ENCODE measurements at regions not wholly inside any gene's neighbourhood (a gene's known extent, or its start where the extent isn't known, plus 50 kb on each side); places are given as distances from the start of the nearest gene placed in this dataset.
"Not testable (repeated sequence)": the region's sequence is repeated elsewhere in the genome, so short reads cannot be mapped to it uniquely, and the experiment has no call there.

DNA sequence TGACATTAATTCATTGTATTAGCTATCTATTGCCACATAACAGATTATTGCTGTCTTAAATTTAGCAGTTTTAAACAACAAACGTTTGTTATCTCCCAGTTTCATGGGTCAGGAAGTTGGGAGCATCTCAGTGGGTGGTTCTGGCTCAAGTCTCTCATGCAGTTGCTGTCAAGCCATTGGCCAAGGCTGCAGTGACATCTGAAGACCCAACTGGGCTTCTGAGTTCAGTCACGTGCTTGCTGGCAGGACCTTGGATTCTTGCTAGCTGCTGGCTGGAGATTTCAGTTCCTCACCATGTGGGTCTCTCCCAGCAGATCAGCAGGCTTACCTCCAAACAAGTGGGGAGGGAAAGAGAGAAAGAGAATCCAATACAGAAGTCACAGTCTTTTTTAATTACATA is 152.6 kb upstream of the EXOC2 start:
- Histone ChIP-seq H3K4me1 (ENCODE audit: insufficient read depth, low read length) (peaks cover 16% of the 10 kb centered on the region), H3K9me3 (ENCODE audit: low read length) (no peaks in the 10 kb centered on the region), H2AFZ (ENCODE audit: low read depth, low read length) (no peak overlapping the region), H3K27me3 (ENCODE audit: insufficient read depth, low read length) (no peaks in the 10 kb centered on the region), H3K4me3 (ENCODE audit: low read length) (no peak overlapping the region), H3K36me3 (ENCODE audit: insufficient read depth, low read length) (no peaks in the 10 kb centered on the region)

- peaks cover 16% of the 10 kb centered on the region for H3K4me1 ChIP-seq (ENCODE audit: insufficient read depth, low read length)
- no peaks in the 10 kb centered on the region for H3K36me3 ChIP-seq (ENCODE audit: insufficient read depth, low read length)
- H3K27me3 ChIP-seq (ENCODE audit: insufficient read depth, low read length): no peaks in the 10 kb centered on the region
- no peak overlapping the region for H3K4me3 ChIP-seq (ENCODE audit: low read length)
- peaks cover 2% of the 10 kb centered on the region for H3K9me3 ChIP-seq (ENCODE audit: low read length)
- H2AFZ ChIP-seq (ENCODE audit: low read depth, low read length): no peak overlapping the region
Observed at GRCh38 chr6:845101-845500, 152.2 kb upstream of the EXOC2 start.

GRCh38 chr6:842141-842540 is 149.2 kb upstream of the EXOC2 start:
- peaks cover 16% of the 10 kb centered on the region for H3K4me1 ChIP-seq (ENCODE audit: insufficient read depth, low read length)
- peak overlapping the region; percentile 32 for H3K4me3 ChIP-seq (ENCODE audit: low read length)
- H3K36me3 ChIP-seq (ENCODE audit: insufficient read depth, low read length): no peaks in the 10 kb centered on the region
- no peaks in the 10 kb centered on the region for H3K27me3 ChIP-seq (ENCODE audit: insufficient read depth, low read length)
- H2AFZ ChIP-seq (ENCODE audit: low read depth, low read length): peak overlapping the region; percentile 76
- peaks cover 2% of the 10 kb centered on the region for H3K9me3 ChIP-seq (ENCODE audit: low read length)

DNA sequence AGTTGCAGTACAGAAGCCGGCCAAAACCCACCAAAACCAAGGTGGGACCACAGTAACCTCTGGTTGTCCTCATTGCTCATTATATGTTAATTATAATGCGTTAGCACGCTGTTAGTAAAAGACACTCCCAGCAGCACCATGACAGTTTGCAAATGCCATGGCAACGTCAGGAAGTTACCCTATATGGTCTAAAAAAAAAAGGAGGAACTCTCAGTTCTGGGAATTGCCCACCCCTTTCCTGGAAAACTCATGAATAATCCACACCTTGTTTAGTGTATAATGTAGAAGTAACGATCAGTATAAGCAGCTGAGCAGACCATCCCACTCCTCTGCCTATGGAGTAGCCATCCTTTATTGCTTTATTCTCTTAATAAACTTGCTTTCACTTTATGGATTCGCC is 148.6 kb upstream of the EXOC2 start:
- H2AFZ ChIP-seq (ENCODE audit: low read depth, low read length): peak overlapping the region; percentile 76
- peaks cover 2% of the 10 kb centered on the region for H3K9me3 ChIP-seq (ENCODE audit: low read length)
- no peaks in the 10 kb centered on the region for H3K27me3 ChIP-seq (ENCODE audit: insufficient read depth, low read length)
- H3K4me3 ChIP-seq (ENCODE audit: low read length): peak overlapping the region; percentile 32
- peaks cover 17% of the 10 kb centered on the region for H3K4me1 ChIP-seq (ENCODE audit: insufficient read depth, low read length)
- H3K36me3 ChIP-seq (ENCODE audit: insufficient read depth, low read length): no peaks in the 10 kb centered on the region

- Histone ChIP-seq H3K9me3 (ENCODE audit: low read length) (peaks cover 2% of the 10 kb centered on the region), H2AFZ (ENCODE audit: low read depth, low read length) (no peak overlapping the region), H3K36me3 (ENCODE audit: insufficient read depth, low read length) (no peaks in the 10 kb centered on the region), H3K4me1 (ENCODE audit: insufficient read depth, low read length) (peaks cover 21% of the 10 kb centered on the region), H3K27me3 (ENCODE audit: insufficient read depth, low read length) (no peaks in the 10 kb centered on the region), H3K4me3 (ENCODE audit: low read length) (no peak overlapping the region)
Observed at GRCh38 chr6:839201-839600, 146.3 kb upstream of the EXOC2 start.

GRCh38 chr6:837380-837779 is 144.4 kb upstream of the EXOC2 start:
- H3K36me3 ChIP-seq (ENCODE audit: insufficient read depth, low read length): no peaks in the 10 kb centered on the region
- peaks cover 2% of the 10 kb centered on the region for H3K9me3 ChIP-seq (ENCODE audit: low read length)
- no peak overlapping the region for H2AFZ ChIP-seq (ENCODE audit: low read depth, low read length)
- H3K4me1 ChIP-seq (ENCODE audit: insufficient read depth, low read length): peaks cover 17% of the 10 kb centered on the region
- H3K4me3 ChIP-seq (ENCODE audit: low read length): no peak overlapping the region
- H3K27me3 ChIP-seq (ENCODE audit: insufficient read depth, low read length): no peaks in the 10 kb centered on the region

DNA sequence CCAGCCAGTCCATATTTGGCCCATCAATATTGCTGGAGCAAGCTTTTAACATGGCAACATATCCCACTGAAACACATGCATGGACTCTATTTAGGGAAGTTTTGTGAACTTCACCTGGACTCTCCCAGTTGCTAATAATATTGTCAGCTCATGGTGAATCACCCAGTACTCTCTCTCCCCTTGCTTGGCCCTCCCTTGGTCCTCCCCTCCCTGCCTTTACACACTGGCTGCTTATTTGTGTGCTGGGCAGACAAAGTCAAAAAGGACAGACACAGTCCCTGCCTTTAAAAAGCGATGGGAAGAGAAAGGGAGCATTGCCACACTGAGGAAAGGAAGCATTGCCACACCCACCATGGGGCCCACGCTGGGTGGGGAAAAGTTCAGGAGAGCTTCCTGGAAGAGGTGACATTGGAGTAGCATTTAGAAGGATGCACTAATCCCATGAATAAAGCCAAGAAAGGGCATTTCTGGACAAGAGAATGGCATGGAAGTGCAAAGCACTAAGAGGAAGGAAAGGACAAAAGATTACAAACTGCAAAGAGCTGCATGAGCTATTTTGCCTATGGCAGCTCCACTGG is 143.4 kb upstream of the EXOC2 start:
- H3K9me3 ChIP-seq (ENCODE audit: low read length): peaks cover 2% of the 10 kb centered on the region
- no peaks in the 10 kb centered on the region for H3K27me3 ChIP-seq (ENCODE audit: insufficient read depth, low read length)
- H2AFZ ChIP-seq (ENCODE audit: low read depth, low read length): no peak overlapping the region
- no peak overlapping the region for H3K4me3 ChIP-seq (ENCODE audit: low read length)
- H3K4me1 ChIP-seq (ENCODE audit: insufficient read depth, low read length): peaks cover 8% of the 10 kb centered on the region
- H3K36me3 ChIP-seq (ENCODE audit: insufficient read depth, low read length): no peaks in the 10 kb centered on the region

GRCh38 chr6:835476-836160 is 142.7 kb upstream of the EXOC2 start:
- Histone ChIP-seq H3K27me3 (ENCODE audit: insufficient read depth, low read length) (no peaks in the 10 kb centered on the region), H3K4me1 (ENCODE audit: insufficient read depth, low read length) (peaks cover 5% of the 10 kb centered on the region), H3K9me3 (ENCODE audit: low read length) (peaks cover 2% of the 10 kb centered on the region), H3K4me3 (ENCODE audit: low read length) (no peak overlapping the region), H2AFZ (ENCODE audit: low read depth, low read length) (no peak overlapping the region), H3K36me3 (ENCODE audit: insufficient read depth, low read length) (no peaks in the 10 kb centered on the region)

GRCh38 chr6:834866-835265 is 141.9 kb upstream of the EXOC2 start:
- H3K36me3 ChIP-seq (ENCODE audit: insufficient read depth, low read length): no peaks in the 10 kb centered on the region
- H3K27me3 ChIP-seq (ENCODE audit: insufficient read depth, low read length): no peaks in the 10 kb centered on the region
- H3K9me3 ChIP-seq (ENCODE audit: low read length): no peaks in the 10 kb centered on the region
- no peak overlapping the region for H3K4me3 ChIP-seq (ENCODE audit: low read length)
- H3K4me1 ChIP-seq (ENCODE audit: insufficient read depth, low read length): peaks cover 5% of the 10 kb centered on the region
- no peak overlapping the region for H2AFZ ChIP-seq (ENCODE audit: low read depth, low read length)

GRCh38 chr6:834190-834589 is 141.3 kb upstream of the EXOC2 start:
- no peaks in the 10 kb centered on the region for H3K9me3 ChIP-seq (ENCODE audit: low read length)
- H2AFZ ChIP-seq (ENCODE audit: low read depth, low read length): no peak overlapping the region
- no peaks in the 10 kb centered on the region for H3K27me3 ChIP-seq (ENCODE audit: insufficient read depth, low read length)
- peaks cover 5% of the 10 kb centered on the region for H3K4me1 ChIP-seq (ENCODE audit: insufficient read depth, low read length)
- no peaks in the 10 kb centered on the region for H3K36me3 ChIP-seq (ENCODE audit: insufficient read depth, low read length)
- H3K4me3 ChIP-seq (ENCODE audit: low read length): no peak overlapping the region

DNA sequence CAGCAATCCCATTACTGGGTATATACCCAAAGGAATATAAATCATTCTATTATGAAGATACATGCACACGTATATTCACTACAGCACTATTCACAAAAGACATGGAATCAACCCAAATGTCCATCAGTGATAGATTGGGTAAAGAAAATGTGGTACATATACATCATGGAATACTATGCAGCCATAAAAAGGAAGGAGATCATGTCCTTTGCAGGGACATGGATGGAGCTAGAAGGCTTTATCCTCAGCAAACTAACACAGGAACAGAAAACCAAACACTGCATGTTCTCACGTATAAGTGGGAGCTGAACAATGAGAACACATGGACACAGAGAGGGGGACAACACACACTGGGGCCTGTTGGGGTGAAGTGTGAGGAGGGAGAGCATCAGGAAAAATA is 139.9 kb upstream of the EXOC2 start:
- not testable (repeated sequence) for H3K4me1 ChIP-seq (ENCODE audit: insufficient read depth, low read length)

DNA sequence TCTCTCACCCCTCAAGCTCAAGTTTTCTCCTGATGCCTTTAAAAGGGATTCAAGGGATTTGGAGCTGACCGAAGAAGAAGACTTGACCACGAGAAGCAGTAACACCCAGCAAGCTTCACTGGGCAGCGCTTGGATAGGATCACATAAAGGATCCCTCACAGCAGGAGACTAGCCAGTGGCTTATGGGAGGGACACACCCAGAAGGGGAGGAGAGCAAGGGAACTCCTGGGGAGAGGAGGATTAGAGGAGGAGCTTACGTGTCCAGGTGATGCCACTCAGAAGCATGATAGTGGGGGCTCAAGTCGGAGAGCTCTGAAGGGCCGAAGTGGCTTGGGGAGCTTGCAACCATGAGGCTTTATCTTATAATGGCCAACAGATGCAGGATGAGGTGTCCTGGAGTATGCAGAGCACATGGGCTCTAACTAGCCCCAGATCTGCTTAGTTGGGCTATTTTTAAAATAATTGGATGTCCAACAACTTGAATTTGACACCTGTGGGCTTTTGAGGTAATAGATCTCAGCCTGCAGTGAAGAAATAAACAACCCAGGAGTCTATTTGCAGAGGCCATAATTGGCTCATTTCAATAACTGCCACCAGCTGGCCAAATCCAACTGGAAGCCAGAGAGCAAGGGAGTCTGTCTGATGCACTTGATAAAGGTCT is 137.9 kb upstream of the EXOC2 start:
- H3K4me1 ChIP-seq (ENCODE audit: insufficient read depth, low read length): no peaks in the 10 kb centered on the region
- no peaks in the 10 kb centered on the region for H3K27me3 ChIP-seq (ENCODE audit: insufficient read depth, low read length)
- H3K9me3 ChIP-seq (ENCODE audit: low read length): no peaks in the 10 kb centered on the region
- no peak overlapping the region for H2AFZ ChIP-seq (ENCODE audit: low read depth, low read length)
- H3K36me3 ChIP-seq (ENCODE audit: insufficient read depth, low read length): no peaks in the 10 kb centered on the region
- H3K4me3 ChIP-seq (ENCODE audit: low read length): no peak overlapping the region

More for the DNA sequence above, 139.9 kb upstream of the EXOC2 start:
- H3K4me3 ChIP-seq (ENCODE audit: low read length); H3K9me3 ChIP-seq (ENCODE audit: low read length); H2AFZ ChIP-seq (ENCODE audit: low read depth, low read length); H3K36me3 ChIP-seq (ENCODE audit: insufficient read depth, low read length); H3K27me3 ChIP-seq (ENCODE audit: insufficient read depth, low read length): not testable (repeated sequence)

- Histone ChIP-seq H3K9me3 (ENCODE audit: low read length) (no peaks in the 10 kb centered on the region), H3K4me3 (ENCODE audit: low read length) (no peak overlapping the region), H2AFZ (ENCODE audit: low read depth, low read length) (no peak overlapping the region), H3K4me1 (ENCODE audit: insufficient read depth, low read length) (no peaks in the 10 kb centered on the region), H3K36me3 (ENCODE audit: insufficient read depth, low read length) (no peaks in the 10 kb centered on the region), H3K27me3 (ENCODE audit: insufficient read depth, low read length) (no peaks in the 10 kb centered on the region)
Observed at GRCh38 chr6:829656-830055, 136.7 kb upstream of the EXOC2 start.

Measured in neuron (in vitro differentiated cells).